NCI-H748 (cell line): ENCODE measurements at regions not wholly inside any gene's neighbourhood (a gene's known extent, or its start where the extent isn't known, plus 50 kb on each side); places are given as distances from the start of the nearest gene placed in this dataset.
A peak's percentile ranks its signal among the peaks of the same experiment; 100 is the strongest.

Source experiments
- DNase-seq: peaks from one replicate; lab custom pipeline; 2025; ENCODE audit not compliant: unreplicated experiment; lab: John Stamatoyannopoulos, UW

DNA sequence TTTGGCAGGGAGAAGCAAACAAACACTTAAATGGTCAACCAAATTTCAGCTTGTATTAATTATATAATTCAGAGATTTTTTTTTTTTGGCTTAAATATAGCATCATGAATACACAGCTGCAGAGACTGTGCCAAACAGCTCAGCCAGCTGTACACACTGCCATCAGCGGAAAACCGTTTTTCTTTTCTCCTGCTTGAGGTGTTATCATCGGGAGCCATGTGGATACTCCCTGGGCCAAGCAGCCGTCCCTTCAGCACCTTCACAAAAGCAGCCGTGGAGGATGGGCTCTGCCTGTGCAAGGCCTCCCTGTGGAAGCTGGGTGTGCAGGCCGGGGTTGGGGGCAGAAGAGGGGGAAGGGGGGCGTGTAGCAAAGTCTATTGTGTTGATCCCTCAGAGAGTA, 85.0 kb downstream of the NUF2 start:
- DNase-seq = peak; percentile 43

DNA sequence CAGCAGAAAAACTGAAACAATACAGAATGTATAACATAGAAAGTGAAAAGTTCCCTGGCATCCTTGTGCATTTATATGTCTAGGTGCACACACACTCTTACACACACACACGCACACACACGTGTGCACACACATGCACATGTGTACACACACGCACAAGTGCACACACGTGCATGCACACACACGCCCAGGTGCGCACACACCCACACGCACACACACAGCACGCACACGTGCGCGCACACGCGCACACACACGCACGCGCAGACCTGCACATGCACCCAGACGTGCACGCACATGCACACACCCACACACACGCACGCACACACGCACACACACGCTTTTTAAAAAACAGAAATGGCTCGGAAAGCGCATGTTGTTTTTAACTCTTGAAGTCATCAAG, 86.5 kb downstream of the NUF2 start:
- no peak for DNase-seq

DNA sequence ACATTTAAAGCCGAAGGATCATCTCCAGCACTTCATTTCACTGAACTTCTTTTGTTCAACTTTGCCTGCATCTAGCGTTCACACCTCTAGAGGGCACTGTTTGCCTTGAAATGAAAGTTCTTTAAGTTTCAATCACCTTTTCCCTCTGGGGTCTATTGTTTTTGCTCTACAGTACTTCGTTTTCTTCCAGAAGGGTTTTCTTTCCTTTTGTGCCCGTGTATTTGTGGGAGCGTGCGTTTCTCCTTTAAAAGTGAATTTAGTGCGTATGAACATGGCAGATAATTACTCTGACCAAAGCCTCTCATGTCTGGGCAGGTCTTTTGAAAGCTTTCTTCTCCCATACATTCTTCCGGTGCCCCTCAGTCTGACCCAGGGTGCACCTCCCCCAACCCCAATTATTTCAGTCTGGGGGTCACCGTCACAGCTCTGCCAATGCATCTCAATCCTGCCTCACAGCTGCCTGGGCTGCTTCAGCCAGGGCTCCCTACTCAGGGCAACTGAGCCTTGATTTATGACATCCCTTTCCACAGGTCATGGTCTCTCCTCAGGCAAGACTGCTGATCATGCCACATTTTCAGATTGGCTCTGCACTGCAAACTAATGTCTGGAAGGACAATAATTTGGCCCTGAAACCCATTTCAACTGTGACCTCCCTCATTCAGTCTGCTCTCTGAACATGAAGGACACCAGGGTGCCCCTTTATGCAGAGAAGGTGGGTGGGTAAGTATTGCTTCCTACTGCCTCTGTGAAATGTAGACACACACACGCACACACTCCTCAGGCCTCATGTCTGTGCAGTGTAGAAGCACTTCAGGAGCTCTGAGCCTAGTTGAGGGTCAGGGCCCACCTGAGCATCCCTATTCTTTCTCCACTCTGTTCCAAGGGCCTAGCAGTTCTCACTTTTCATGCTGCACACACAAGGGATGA, 88.6 kb downstream of the NUF2 start:
- DNase-seq = peak; percentile 92

DNA sequence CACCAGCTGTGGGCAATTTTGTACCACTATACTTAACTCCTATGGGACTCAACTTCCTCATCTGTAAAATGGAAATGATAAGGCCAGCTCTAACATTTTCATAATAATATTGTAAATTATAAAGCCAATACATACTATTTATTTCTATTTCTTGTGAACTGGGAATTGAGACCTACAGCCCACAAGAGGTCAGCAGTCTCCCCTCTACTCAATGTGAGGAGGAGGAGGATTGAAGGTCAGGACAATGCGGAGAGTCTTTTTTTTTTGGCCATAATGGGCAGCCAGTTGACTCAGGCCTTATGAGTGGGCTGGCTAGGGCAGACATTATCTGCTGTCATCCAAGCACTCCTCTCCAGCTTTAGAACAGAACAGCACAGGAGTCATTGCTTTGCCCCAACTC, 90.5 kb downstream of the NUF2 start:
- peak; percentile 33 for DNase-seq

DNA sequence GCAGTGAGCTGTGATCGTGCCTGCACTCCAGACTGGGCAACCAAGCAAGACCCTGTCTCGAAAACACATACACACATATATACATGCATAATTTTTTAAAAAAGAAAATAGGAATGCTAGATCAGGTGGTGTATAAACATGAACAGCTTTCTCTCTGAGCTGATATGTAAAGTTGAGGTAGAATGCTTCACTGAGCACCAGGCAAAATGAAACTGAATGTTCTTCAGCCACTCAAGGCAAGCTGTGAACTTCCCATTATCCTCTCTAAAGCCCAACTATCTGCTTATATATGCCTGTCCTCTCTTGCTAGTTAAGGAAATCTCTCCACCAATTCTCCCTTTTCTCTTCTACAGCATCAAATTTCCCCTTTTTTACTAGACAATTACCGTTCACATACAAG, 93.0 kb downstream of the NUF2 start:
- DNase-seq = no peak

DNA sequence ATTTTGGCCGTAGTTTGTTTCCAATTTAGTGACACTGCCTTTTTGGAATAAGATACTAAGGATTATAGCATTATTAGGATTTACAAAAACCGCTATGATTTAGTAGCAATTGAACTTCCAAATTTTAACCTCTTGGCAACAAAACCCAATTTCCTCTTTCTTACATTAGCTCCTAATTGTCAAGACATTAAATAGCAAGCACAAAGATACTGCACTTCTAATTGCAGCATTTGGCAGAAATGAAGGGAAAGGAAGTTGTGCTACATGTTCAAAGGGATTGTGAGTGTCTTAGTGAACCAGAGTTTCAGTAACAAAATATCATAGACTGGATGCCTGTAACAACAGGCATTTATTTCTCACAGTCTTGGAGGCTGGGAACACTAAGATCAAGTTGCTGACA, 99.9 kb downstream of the NUF2 start:
- no peak for DNase-seq

DNA sequence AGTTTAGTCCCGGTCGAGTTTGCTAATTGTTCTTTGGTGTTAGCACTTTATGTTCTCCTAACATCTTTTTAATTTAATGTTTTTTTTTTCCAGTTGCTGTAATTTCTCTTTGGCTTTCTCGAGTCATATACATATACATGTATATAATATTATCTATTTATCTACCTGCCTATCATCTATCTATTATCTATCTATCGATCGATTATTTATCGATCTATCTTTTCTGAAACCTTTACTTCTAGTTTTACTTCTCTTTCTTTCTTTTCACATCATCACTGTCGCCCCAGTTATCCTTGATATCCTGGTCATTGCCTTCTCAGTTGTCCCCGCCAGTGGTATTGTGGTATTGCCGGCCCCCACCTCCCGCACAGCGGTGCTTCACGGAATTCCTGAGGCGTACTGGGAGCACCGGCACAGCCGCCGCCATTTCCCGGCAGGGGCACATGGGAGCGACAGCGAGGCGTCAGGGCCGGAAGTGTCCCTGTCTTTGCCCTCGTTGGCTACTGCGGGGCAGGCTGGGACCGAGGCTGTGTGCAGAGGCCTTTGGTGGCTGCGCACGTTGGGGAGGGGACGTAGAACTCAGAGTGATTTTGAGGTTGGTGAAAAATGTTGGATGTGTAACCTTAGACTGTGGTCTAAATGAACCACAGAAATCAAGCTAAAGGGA, 101.1 kb downstream of the NUF2 start:
- no peak for DNase-seq

DNA sequence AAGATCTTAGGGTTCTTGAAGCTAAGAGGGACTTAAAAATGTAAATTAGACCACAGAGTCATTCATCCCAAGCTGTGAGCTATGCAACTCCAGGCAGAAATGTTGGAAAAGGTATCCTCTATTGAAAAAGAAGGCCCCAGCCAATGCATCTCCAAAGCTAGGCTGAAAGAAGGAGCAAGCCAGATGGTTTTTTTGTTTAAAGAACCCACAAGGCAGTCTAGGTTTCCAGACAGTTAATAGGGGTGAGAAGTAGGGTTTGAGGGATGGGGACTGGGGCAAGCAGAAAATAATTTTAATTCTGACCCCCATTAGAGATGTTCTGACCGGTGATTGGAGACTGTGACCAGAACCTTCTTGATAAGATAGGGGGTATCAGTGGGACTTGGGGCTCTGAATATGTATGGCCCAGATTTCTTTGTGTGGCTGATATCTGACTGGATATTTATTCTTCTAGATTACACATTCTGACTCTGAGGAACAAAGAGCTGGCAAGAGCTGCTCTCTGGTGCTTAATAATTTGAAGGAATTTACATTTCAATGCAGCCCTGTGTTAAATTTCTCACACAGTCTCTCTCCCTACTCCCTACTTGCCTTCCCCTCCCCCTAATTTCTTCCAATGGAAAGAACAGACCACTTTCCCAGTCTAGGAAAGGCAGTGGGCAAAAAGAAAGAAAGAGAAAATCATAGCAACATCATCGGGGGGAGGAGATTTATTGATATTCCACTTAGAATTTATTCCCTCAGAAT, 104.9 kb downstream of the NUF2 start:
- no peak for DNase-seq

DNA sequence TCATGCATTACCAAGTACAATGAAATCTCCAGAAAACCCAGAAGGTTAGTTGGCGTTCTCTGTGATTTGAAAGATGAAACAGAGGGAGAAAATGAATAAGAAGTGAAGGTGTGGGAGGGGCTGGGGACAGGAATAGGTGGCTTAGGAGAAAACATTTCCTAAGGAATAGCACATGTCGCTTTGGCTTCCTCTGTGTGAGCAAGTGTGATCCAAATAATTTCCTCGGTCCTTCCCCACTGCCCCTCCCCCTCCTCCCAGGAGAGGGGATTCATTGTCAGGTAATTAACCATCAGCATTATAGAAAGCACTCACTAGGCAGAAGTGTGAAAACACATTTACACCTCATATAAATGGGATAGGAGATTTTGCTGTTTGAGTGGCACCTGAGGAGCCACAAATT, 105.5 kb downstream of the NUF2 start:
- DNase-seq = no peak

DNA sequence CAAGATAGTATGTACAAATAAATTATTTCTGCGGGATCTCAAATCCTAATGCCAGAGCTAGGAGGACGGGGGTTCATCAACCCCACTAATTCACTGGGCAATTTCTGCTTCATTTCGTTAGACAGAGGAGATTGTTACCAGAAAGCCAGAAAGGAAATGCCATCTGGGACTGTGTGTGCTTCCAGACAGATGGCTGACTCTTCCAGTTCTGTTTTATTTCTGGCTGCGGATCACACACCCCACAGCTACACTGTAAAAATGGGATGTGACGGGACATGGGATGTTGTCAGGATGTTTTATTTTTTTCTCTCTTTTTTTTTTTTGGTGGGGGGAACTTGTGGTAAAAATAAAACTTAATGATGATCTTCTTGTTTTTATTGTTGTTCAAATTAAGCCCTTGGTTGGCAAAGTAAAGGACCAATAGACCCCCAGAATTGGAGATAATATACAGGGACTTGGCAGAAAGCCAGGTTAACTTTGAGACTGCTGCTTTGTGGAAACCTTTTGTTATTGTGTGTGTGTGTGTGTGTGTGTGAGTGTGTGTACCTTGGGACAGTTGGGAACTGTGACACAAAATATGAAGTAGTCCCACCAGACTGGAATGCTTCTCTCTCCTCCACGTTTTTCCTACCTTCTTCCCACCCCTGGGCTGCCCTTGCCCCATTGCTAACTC, 114.5 kb downstream of the NUF2 start:
- no peak for DNase-seq

DNA sequence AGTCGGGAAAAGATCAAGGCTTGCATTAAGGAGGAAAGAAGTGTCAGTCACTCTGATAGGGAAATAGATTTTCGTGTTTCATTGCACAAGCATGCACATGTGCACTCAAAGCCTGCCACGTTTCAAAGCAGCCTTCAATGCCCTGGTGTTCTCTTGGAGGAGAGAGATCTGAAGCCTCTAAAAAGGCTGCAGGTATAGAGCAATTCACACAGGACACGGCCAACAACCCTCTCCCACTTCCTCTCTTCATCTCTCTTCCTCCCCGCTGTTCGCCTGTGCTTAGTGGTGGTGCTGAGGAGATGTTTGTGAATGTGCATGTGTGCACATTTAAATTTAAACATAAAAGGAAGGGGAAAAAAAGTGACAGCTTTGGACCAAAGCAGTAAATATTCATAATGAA, 117.7 kb downstream of the NUF2 start:
- no peak for DNase-seq

DNA sequence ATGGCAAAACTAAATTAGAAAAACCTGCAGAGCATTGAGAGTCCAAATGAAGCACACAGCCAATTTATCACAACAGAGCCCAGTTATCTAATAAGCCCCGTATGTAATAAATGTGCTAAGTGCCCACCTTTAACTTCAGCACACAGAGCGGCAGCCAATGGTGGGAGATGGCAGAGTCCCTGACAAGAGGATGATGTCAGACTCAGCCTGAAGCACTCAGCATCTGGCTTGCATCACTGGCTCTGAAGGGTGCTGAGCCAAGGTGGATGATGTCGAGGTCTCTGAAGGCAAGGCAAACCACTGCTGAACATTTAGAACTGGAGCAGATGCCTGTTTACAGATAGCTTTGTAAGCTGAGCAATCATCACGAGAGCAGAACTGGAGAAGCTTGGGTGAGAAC, 118.3 kb downstream of the NUF2 start:
- DNase-seq = peak; percentile 12

DNA sequence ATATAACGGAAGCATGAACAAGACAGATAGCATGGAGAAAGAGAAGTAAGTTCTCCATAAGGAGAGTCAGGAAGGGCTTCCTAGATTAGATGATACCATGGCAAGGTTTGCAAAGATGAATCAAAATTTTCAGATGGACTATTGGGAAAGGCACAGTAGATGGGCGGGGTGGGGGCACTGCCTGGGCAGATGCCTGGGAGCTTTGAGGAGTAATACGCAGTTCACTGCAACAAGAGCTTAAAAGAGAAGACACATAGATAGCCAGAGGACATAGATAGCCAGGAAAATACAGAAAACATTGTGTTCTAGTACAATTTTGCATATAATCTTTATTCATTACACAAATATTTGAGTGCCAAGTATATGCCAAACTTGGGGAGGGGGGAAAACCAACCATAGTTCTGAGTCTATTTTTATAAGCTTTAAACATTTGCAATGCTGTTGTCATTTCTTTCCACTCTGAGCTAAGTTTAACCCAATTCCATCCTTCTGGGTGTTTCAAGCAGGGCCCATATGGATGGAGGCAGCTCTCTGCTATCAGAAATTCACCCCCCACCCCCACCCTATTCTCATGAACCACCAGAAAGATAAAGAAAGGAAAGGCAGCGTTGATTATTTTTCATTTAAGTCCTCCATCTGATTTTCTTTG, 120.6 kb downstream of the NUF2 start:
- no peak for DNase-seq

DNA sequence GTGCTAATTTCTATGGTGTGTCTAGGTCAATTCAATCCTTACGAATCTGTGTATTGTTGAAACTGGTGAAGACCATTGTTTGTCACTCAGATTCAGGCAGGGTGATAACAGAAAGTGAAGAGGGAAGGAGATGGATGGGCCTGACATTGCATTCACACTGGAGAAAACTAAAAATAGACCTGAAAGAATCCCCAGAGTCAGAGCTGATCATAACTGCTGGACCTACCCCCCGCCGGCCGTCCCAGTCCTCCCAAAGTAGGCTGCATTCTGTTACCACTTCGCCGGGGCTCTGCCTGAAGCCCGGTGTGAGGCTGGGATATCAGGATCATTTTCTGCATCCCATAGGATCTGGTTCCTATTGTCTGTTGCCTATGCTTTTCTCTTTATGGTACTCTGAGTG, 121.1 kb downstream of the NUF2 start:
- DNase-seq = no peak

DNA sequence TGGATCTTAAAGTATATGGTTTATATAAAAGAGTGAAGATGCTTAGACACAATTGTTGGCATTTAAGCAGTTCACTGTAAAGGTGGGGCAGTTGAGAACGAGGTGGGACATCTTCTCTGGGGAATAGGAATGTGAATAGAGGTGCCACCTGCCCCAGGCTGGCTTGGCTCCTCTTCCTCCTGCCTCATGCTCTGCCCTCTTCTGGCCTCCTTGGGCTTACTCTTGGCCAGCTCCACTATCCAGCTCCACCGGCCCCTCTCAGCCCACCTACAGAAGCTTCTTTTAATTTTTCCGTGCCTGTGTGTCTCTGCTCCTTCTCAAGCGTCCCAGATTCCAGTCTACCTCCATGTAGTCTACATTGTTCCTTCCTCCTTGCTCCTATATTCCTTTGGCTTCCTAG, 122.1 kb downstream of the NUF2 start:
- no peak for DNase-seq

DNA sequence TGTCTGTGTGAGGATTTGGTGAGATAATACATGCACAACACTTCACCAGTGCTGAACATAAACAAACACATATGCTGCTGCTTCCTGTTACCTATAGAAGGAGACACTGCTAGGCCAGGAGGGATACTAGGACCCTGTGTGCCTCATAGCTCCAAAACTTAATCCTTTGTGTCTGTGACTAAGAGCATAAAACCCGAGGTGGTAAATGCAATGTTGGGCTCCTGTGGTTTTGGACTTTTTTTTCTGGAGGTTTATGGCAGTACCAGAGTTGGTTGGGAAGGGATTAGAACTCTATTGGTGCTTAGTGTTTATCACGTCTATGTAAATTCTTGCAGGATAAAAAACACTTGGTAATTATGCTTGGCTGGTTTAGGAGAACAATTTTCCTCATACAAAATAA, 122.9 kb downstream of the NUF2 start:
- peak; percentile 5 for DNase-seq

DNA sequence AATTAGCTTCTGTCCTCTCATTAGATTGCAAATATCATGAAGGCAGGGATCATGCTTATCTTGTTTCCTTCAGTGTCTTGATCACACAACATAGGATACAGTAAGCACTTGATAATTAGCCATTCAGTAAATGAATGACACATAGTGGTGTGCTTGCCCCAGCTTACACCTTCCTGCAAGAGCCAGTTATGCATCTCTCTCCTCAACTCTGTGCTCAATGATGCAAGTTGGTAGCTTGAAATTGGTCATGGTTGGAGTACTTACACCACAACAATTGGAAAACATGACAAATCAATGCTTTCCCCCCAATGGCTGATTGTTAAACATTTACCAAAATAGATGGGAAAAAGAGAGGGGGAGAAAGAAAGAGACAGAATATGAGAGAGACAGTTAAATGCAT, 129.2 kb downstream of the NUF2 start:
- no peak for DNase-seq

DNA sequence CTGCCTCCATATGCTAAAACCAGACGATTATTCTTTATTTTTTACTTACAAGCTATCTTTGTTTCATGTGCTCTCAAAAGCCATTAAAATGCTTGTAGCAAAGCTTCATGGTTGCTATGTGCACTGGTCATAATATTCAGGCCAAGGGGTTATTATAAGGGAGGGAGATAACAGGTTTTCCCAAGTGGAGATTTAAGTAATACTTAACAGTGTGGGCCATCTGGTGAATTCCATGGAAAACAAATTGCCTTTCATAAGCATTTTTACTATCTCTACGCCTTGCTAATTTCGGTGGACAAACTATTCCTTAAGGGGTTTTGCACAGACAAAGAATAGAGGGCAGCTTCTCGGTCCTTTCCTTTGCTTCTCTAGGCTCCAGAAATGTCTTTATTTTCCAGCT, 137.8 kb downstream of the NUF2 start:
- peak; percentile 36 for DNase-seq

DNA sequence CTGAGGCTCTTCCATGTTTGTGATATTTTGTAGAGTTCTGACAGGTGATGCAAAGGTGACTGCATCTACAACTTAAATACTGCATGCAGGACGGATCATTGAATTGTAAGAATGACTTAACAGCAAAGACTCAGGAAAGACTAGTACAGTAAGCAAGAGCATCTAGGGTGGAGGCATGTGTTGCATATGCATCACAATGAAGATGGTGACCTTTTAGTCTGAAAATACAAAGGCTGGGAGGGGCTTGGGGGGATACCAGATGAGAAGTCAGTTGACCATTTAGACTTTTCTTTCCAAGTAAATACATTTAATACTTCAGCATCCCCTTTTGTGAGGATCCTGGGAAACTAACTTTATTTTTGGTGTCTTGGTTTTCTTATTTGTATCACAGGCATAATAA, 145.5 kb downstream of the NUF2 start:
- DNase-seq = no peak

DNA sequence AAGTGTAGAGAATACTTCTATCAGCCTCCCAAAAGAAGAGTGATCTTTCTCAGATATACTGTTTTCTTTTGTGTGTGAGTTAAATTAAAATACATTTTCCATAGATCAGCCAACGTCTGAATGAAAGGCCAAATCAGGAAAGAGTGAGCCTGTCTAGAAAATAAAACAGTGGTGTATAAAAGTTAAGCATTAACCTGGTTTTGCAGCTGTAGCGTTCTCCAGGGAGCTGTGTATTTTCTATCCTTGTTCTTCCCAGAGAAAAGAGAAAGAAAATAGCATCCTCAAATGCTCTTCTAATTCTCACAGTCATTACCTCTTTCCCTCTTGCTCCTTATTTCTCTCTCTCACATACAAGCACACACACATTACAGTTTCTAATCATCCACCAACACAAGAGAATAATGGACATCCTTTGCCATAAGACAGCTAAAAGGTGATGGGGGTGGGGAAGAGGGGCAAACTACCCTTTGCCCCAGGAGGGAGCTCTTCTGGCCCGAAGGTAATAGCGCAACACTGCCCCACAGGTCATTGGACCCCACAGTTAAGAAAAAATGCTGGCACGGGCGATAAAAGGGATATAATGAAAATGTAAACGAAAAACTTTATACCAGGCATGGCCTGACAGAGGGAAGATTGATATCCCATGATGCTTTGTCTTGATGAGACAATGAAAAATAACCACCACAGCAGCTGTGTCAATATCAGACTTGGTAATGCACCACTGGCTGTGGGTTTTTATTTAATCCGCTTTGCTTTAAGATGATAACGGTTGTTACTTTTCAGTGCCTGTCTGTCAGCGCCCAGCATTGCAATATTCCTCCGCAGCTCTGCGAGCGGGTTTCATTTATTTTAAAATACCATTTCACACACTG, 150.3 kb downstream of the NUF2 start:
- DNase-seq = peak; percentile 99
